AG08395 (cell line): ENCODE measurements at regions not wholly inside any gene's neighbourhood (a gene's known extent, or its start where the extent isn't known, plus 50 kb on each side); places are given as distances from the start of the nearest gene placed in this dataset.

Experiments used
- DNase-seq: peaks from one replicate; pipeline ENCODE4 v3.0.0; 2012; ENCODE audit warnings: mixed read lengths, low spot score

DNA sequence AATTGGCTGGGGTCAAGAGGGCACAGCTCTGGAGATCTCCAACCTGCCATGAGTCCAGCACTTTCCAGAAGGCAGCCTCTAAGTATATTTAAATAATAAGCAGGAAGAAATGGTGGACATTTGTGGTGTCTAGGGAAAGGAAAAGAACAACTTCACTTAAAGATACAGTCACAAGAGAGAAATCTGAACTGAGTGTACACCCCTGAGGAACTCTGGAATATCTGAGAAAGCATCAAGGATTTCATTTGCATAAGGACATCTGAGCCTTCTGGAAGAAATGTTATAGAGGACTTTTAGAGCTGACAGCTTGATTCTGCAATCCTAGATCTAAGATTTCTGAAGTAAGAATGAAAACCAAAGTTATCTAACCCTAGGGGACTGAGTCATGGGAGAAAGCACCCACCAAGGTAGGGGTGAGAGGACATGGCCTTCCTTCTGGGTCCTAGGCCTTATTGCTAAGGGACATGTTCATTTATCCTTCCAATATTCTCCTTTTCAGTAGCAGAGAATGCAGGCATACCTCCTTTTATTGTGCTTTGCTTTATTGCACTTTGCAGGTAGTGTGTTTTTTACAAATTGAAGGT lies 253.4 kb upstream of the SLC24A2 start:
- no peak for DNase-seq

DNA sequence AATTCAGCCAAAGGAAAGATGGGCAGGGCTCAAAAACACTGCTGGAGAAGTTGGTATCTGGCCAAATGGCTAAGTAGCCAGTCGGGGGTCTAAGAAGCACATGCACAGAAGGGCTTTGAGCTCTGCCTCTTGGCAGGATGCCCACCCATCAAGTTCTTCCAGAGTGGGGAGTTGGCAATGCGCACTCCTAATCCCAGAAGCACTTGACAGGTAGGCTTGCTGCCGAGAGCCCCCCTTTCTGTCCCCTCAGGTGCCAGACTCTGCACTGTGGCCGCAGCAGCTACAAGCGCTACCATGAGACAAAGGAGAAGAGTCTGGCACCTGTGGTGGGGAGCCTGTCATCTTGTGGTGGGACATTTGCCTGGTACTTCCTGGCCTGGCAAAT lies 252.9 kb upstream of the SLC24A2 start:
- no peak for DNase-seq

DNA sequence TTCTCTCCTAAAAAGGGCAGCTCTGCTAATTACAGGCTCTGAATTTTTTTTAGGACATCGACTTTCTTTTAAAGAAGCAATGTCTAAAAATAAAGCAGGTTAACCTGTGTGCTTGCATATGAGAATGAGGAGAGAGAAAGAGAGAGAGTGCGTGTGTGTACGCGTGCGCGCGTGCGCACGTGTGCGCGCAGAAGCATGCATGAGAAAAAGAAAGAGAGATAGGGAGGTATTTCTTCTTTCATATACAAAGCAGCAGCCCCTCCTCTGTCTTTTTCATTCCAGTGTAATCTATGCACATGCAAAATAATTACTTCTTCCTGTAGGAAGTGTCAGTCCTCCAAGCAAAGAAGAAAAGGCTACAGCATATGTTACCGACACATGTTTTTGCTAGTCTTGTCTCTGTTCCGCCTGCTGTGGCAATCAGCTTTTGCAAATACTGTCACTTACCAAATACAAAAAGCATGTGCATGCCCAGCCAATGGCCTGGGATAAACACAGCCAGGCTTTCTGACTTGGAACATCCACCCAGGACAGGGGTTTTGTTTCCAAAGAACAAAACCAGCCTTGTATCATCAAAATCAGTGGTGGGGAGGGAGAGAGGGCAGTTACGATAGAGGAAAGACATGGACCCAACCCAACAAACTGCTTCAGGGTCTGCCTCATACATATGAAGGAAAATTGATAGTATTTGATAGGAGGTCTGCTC lies 252.3 kb upstream of the SLC24A2 start:
- no peak for DNase-seq

DNA sequence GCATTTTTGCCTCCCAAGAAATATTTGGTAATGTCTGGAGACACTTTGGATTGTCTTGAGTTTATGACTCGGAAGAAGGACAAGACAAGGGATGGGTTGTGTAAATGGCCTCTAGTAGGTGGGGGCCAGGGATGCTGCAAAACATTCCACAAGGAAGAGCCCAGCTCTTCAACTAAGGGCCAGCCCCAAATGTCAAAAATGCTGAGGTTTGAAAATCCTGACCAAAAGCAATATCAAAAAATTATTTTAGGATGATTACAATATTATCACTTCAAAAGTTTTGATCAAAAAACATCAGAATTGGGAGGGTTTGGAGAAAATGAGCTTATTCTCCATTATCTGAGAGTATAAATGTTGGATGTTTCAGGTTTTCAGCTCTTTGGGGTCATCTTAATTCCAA lies 248.9 kb upstream of the SLC24A2 start:
- no peak for DNase-seq

DNA sequence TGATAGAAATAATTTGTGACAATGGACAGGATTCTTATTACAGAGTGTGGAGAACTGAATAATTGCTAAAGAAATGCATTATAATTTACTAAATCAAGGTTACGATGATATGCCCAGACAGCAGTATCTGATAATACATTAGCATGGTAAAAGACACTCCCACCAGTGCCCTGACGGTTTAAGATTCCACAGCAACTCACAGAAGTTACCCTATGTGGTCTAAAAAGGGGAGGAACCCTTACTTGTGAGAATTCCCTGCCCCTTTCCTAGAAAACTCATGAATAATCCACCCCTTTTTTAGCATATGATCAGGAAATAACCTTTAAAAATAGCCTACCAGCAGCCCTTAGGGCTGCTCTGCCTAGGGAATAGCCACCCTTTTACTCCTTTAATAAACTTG lies 244.7 kb upstream of the SLC24A2 start:
- no peak for DNase-seq

DNA sequence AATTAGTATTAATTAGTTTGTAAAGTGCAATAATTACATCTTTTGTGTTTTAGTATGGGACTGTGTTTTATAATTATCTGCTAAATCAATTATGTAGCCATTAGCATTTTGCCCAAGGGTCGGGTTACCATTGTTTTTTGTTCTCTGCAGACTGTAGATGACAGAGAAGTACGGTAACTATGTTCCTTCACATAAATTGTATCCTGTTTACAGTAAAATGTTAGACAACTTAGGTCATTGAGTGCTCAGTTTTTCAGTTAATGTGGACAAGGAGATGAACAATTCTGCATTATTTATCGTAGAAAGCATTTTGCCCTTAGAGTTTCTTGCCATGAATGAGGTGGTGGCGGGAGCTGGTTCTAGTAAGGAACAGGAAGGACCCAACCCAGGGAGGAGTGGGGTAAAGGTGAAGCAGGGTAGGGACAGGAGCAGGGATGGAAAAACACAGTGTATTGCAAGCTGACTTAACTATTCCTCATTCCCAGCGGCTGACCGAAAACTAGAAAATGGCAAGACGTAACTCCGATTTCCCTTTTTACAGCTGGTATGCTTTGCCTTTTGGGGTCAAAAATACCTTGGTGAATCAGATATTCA lies 243.7 kb upstream of the SLC24A2 start:
- no peak for DNase-seq

DNA sequence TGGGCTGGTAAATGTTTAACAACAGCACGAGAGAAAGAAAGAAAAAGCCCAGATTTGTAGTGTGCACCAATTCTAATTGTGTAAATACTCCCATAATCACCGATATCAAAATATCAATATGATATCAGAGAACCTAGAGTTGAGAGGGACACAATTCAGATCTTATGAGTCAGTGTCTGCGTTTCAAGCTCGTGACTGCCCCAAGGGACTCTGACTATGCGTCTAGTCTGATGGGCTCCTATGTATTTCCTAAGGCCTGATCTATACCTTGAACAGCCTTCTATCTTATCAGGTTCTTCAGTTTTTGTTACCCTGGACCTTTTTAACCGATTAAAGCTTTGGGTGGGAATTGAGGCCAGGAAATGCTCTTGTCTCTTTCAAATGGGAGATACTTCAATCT lies 243.0 kb upstream of the SLC24A2 start:
- DNase-seq, result no peak

DNA sequence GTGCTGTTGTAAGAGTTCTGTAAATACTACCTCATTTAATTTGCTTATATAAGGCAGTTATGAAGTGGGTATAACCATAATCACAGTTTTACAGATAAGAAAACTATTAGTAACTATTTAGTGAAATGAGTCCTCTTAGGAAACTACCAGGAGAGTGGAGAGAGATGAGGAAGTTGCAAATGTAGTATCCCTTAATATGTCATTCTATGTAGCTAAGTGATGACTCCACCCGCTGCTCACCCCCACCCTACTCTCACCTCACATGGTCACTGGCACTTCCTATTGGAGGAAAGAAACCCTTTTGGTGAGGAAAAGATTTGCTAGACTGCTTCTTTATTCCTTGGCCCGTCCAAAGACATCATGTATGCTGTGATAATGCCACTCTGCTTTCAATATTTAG lies 241.8 kb upstream of the SLC24A2 start:
- no peak for DNase-seq

DNA sequence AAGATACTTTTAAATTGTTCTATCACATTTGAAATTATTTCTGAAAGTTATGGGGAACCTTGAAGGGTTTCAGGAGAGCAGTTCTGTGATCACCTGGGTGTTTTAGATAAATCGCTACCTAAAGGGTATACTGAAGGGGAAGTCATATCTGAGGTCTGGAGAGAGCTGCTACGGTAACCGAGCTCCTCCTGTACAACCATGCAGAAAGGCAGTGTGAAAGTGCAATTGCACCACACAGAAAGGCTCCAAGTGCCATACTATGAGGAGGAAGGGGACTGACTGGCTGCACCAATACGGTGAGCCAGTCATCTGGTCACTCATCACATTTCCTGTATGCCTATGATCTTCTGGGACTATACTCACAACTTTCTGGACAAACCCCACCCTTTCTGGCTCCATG lies 241.4 kb upstream of the SLC24A2 start:
- DNase-seq, result no peak

DNA sequence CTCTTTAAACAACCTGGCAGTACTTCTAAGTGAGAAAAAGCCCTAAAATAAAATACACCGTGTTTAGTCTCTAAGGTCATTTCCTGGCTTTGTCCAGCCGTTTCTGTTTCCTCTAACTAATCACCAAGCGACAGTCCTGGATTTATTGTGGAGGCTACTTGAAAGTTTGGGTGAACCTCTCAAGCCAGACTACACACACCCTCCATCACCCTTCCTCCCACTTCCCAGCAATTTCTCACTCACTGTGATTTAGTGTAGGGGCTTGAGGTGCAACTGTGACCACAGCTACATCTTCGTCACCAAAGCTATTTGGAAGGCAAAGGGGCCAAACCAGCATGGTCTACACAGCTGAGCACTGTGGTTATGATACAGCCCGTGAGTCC lies 240.0 kb upstream of the SLC24A2 start:
- DNase-seq, result no peak

DNA sequence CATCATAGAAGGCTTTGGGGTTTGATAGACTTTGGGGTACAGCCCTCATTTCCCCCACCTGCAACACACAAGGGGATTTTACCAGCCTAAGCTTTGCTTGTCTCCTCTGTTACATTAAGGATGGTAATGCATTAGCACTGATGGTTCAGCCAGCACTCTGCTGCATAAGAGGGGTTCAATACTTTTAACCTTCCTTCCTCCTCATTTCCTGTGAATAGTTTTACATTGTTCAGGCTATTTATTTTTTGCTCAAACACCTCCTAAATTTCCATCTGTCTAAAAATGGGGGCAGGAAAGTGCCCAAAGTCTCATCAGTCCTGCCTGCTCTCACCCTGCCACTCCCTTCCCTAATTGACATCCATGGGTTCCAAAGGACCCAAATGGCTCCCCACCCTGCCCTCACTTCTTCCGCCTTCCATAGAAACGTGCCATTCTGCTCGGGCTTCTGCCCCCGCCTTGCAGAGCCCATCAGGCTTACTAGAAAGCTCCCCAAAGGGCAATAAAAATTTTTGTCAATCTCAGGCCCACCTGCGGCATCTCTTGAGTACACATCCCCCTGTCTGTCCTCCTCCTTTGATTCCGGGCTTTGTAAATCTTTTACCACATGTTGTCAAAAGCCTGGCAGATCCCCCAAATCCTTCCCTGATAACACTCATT lies 239.5 kb upstream of the SLC24A2 start:
- DNase-seq, result no peak

DNA sequence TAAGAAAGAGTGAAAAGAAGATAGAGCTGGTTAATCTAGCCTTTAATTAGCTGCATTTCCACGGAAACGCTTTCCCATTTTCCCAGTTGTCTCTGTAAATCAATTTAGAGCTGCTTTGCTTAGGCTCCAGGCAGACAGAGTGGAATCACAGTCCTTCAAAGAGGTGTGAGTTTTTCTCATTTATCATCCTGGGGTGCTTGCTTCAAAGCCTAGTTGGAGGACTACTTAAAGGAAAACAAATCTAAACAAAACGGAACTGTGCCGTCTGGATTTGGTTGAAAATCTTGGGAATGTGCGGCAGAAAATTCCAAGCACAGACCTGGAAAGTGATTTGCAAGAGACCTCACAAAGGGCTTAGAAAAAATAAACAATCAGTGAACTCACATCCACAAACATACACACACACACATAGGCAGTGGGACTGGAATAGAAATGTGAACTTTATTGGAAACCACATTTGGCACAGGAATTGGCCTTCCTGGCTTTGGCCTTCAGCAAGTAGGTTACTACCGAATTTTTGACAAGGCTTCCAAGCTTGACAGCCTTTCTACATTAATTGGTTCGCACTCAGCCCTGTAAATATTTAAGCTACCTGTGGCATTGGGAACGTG lies 235.2 kb upstream of the SLC24A2 start:
- no peak for DNase-seq

DNA sequence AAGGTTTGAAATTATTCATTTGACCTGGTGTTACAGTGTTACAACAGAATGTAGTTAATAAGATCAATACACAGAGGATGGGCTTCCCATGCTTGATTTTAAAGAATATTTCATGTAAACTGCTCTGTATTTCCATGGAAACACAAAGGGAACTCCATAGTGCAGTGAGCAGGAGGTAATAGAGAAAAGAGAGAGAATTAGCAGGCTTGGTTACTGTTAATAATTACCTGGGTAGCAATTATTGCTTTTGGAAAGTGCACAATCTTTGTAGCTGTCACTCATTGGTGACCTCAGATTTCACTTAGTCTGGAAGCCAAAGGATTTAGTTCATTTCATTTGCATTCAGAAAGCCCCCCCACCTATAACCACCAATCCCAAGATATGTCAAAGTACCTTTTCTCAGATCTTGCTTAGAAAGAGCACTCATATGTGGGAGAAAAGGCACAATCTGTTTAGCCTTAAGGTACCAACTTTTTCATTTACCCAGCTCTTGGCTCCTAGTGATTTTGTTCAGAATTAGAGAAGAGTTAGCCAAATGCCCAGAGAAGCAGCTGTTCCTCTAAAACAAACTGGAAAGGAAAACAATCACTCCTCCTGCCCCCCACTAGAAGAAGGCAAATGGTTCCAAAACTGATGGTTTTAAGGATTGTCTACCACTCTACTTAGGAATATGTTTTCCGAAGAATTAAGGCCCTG lies 234.5 kb upstream of the SLC24A2 start:
- DNase-seq, result no peak

DNA sequence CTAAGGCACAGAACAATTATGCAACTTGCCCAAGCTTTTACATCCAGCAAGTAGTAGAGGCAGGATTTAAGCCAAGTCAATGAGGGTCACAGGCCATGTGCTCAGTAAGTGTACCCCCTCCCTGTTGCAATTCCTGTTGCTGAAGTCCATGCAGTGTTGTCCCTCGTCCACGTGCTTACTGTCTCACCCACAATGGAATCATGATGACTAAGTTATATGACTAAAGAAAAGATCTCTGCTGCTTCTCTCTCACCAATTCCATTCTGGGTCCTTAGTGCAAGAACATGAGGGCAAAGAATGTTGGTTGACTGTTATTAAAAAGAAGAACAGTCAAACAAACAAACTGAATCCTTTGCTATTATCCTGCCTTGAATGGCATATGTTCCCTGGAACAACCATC lies 233.6 kb upstream of the SLC24A2 start:
- DNase-seq, result no peak

DNA sequence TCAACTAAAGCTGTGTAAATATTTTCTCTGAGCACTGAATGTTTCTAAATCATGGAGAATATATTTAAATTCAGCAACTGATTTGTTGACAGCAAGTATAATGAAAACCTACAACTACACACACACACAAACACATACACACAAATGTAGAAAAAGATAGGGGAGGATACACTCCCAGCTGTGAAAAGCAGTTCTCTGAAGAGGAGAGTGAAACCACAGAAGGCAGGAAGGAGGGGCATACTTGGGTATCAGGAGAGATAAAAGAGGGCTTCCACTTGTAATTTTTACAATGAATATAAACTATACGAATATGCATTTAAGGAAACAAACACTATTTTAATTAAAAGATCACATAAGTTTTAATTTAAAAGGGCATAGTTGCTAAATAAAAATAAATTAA lies 227.8 kb upstream of the SLC24A2 start:
- DNase-seq, result no peak

DNA sequence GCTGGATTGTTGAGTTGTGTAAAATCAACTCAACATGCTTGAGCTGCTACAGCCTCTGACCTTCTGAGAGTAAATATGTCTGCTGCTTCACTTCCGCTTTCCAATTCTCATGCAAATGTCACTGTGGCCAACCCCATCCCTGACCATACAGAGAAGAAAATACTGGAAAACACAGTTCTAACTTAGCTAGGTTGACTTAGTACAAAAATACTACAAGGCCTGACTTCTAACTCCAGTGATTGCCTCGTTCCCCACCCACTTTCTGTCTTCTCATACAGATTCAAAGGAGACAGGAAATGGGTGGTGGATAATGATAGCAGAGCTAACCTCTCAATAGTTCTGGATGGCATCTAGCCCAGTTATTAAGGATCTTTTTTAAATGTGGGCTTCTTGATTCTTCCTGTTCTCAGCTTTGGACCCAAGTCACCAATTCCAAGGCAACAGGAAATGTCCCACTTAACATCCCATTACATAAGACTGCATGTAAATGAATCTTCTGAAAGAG lies 226.6 kb upstream of the SLC24A2 start:
- DNase-seq, result no peak

DNA sequence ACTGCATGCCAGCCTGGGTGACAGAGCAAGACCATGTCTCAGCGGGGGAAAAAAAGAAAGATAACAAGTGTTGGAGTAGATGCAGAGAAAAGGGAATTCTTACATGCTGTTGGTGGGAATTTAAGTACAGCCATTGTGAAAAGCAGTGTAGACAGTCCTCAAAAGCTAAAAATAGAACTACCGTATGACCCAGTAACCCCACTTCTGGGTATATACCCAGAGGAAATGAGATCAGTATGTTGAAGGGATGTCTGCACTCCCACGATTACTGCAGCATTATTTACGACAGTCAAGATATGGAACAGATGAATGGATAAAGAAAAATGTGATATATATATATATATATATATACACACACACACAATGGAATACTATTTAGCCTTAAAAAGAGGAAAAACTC lies 225.3 kb upstream of the SLC24A2 start:
- no peak for DNase-seq

DNA sequence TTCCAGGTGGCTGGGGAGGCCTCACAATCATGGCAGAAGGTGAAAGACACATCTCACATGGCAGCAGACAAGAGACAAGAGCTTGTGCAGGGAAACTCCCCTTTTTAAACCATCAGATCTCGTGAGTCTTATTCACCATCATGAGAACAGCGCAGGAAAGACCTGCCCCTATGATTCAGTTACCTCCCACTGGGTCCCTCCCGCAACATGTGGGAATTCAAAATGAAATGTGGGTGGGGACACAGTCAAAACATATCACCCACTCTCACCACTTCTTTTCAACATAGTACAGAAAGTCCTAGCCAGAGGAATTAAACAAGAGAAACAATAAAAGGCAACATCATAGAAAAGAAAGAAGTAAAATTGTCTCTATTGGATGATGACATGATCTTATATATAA lies 223.4 kb upstream of the SLC24A2 start:
- no peak for DNase-seq

DNA sequence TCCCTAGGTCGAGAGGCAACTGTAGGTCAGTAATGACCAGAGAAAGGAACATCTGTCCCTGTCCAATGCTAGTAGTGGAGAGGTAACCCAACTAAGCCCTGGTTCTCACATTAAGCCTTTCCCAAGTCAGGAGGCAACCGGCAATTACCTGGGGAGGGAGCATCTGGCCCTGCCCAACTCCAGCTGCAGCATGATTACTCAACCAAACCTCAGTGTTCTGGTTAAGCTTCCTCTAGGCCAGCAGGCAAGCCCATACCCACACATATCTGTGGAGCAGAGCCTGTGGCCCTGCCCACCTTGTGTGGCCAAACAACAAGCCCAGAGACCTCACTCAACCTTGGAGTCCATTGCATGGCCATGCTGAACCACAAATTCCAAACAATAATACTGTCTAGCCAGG lies 220.8 kb upstream of the SLC24A2 start:
- no peak for DNase-seq

DNA sequence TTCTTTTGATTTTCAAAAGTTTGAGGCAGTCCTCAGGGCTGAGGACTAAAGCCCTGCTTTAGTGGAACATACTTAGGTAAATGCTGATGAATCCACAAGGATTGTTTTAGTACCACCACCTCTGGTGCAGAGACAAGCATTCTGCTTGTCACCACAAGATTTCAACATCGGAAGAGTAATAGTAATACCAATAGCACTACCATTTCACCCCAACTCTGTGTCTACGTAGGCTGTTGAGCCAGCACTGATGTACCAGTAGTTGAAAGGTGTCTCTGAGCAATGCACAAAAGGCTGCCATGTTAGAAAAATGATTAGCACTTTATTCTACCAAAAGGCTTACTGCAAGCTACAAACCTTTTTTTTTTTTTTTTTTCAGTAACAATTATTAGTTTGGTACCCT lies 213.2 kb upstream of the SLC24A2 start:
- no peak for DNase-seq

DNA sequence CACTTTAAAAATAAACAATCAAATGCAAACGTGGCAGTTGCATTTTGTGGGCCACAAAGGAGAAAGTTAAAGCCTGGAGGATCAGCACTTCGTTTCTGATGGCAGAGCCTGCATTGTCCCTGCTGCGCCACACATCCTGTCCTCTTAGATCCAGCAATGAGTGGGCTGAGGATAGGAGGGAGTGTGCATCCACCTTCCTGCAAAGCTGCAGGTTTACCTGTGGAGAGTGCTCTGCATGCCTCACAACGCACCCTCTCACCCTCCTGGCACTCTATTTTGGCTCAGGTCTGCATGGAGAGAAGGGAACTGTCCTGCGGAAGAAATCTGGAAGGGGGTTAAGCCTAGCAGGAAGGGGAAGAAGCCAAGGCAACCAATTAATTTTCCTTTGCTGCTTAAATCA lies 212.2 kb upstream of the SLC24A2 start:
- DNase-seq, result no peak

DNA sequence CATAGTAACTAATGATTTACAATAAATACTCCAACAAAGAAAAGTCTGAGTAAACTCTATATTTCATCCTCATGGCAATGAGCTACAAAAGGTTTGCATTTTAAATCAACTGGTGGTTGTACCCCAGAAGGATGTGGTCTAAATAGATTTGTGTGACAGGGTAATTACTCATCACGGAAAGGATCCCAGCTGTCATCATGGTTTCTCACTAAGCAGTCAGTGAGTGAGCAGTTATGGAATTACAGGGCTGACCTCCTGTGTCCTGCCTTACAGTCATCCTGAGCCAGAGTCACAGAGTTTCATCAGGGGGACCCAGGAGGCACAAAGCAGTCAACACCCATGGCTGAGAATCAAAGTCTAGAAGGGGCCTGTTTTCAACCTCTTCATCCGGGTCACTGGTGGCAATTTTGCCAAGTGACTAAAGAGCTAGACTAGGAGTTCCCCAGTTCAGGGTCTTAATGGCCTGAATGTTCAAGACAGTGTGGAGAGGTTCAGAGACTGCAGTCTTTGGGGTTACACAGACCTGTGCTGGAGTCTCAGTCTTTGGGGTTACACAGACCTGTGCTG lies 210.7 kb upstream of the SLC24A2 start:
- peak; percentile 52 for DNase-seq
